ENCODE measurements at regions not wholly inside any gene's neighbourhood (a gene's known extent, or its start where the extent isn't known, plus 50 kb on each side); places are given as distances from the start of the nearest gene placed in this dataset.

DNA sequence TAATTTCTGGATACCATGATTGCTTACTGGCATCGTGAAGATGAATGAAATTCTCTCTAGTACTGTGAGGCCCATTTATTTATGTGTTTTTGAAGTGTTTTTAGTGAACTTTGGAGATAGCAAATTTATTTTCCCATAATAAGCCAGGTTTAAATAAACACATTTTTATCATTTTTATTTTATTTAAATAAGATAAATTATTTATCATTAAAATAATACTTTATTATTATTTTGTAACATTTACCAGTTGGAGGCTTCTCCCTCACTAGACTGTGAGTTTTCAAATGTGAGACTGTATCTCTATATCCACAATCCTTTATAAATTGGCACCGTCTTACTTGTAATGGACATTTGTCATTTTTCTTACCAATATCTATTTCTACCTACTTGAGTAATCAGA is 351.7 kb downstream of the METTL15 start:
- no peak for TF ChIP-seq EZH2phosphoT487 (IDR thresholded peaks at IDR 0.05; ENCODE audit: borderline replicate concordance)
- TF ChIP-seq, protein P1, sequence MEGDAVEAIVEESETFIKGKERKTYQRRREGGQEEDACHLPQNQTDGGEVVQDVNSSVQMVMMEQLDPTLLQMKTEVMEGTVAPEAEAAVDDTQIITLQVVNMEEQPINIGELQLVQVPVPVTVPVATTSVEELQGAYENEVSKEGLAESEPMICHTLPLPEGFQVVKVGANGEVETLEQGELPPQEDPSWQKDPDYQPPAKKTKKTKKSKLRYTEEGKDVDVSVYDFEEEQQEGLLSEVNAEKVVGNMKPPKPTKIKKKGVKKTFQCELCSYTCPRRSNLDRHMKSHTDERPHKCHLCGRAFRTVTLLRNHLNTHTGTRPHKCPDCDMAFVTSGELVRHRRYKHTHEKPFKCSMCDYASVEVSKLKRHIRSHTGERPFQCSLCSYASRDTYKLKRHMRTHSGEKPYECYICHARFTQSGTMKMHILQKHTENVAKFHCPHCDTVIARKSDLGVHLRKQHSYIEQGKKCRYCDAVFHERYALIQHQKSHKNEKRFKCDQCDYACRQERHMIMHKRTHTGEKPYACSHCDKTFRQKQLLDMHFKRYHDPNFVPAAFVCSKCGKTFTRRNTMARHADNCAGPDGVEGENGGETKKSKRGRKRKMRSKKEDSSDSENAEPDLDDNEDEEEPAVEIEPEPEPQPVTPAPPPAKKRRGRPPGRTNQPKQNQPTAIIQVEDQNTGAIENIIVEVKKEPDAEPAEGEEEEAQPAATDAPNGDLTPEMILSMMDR (conservative IDR thresholded peaks at IDR 0.05; ENCODE audit: low read length), result no peak

All from Loucy (cell line).